ENCODE measurements at regions not wholly inside any gene's neighbourhood (a gene's known extent, or its start where the extent isn't known, plus 50 kb on each side); places are given as distances from the start of the nearest gene placed in this dataset.

- no peak for TF ChIP-seq CTCF (IDR thresholded peaks at IDR 0.05; ENCODE audit: unreplicated experiment)
- Mint-ChIP-seq H3K4me1 (ENCODE audit: low read depth) (no peaks in the 10 kb centered on the region), H3K27ac (no peak overlapping the region), H3K9me3 (ENCODE audit: low read depth) (peaks cover 6% of the 10 kb centered on the region), H3K27me3 (peaks cover 6% of the 10 kb centered on the region), H3K36me3 (ENCODE audit: insufficient read depth) (no peaks in the 10 kb centered on the region), H3K4me3 (ENCODE audit: low read depth) (no peak overlapping the region)
- no peak for DNase-seq (ENCODE audit: low spot score, unreplicated experiment)
Observed at GRCh38 chr2:47638430-47638829, 67.6 kb upstream of the KCNK12 start.

GRCh38 chr2:47636596-47637264, 65.9 kb upstream of the KCNK12 start:
- H3K4me1 Mint-ChIP-seq (ENCODE audit: low read depth): no peaks in the 10 kb centered on the region
- no peak overlapping the region for H3K4me3 Mint-ChIP-seq (ENCODE audit: low read depth)
- no peak overlapping the region for H3K27ac Mint-ChIP-seq
- no peak for TF ChIP-seq CTCF (IDR thresholded peaks at IDR 0.05; ENCODE audit: unreplicated experiment)
- H3K27me3 Mint-ChIP-seq: peaks cover 2% of the 10 kb centered on the region
- H3K36me3 Mint-ChIP-seq (ENCODE audit: insufficient read depth): no peaks in the 10 kb centered on the region
- H3K9me3 Mint-ChIP-seq (ENCODE audit: low read depth): peaks cover 6% of the 10 kb centered on the region
- DNase-seq (ENCODE audit: low spot score, unreplicated experiment): no peak

- Mint-ChIP-seq H3K27me3 (peaks cover 2% of the 10 kb centered on the region), H3K9me3 (ENCODE audit: low read depth) (peaks cover 6% of the 10 kb centered on the region), H3K36me3 (ENCODE audit: insufficient read depth) (no peaks in the 10 kb centered on the region), H3K27ac (no peak overlapping the region), H3K4me3 (ENCODE audit: low read depth) (no peak overlapping the region), H3K4me1 (ENCODE audit: low read depth) (no peaks in the 10 kb centered on the region)
- TF ChIP-seq CTCF (IDR thresholded peaks at IDR 0.05; ENCODE audit: unreplicated experiment): no peak
- no peak for DNase-seq (ENCODE audit: low spot score, unreplicated experiment)
Observed at GRCh38 chr2:47636176-47636575, 65.4 kb upstream of the KCNK12 start.

GRCh38 chr2:47632754-47633153, 62.0 kb upstream of the KCNK12 start:
- Mint-ChIP-seq H3K4me1 (ENCODE audit: low read depth) (no peaks in the 10 kb centered on the region), H3K27ac (no peak overlapping the region), H3K27me3 (peaks cover 1% of the 10 kb centered on the region)

GRCh38 chr2:47631792-47632398, 61.1 kb upstream of the KCNK12 start:
- no peak overlapping the region for H3K4me3 Mint-ChIP-seq (ENCODE audit: low read depth)
- no peaks in the 10 kb centered on the region for H3K27me3 Mint-ChIP-seq
- no peaks in the 10 kb centered on the region for H3K4me1 Mint-ChIP-seq (ENCODE audit: low read depth)
- H3K36me3 Mint-ChIP-seq (ENCODE audit: insufficient read depth): no peaks in the 10 kb centered on the region
- H3K27ac Mint-ChIP-seq: no peak overlapping the region
- TF ChIP-seq CTCF (IDR thresholded peaks at IDR 0.05; ENCODE audit: unreplicated experiment): no peak
- DNase-seq (ENCODE audit: low spot score, unreplicated experiment): no peak
- H3K9me3 Mint-ChIP-seq (ENCODE audit: low read depth): no peaks in the 10 kb centered on the region

More at GRCh38 chr2:47632754-47633153, 62.0 kb upstream of the KCNK12 start:
- H3K4me3 Mint-ChIP-seq (ENCODE audit: low read depth): no peak overlapping the region
- no peak for DNase-seq (ENCODE audit: low spot score, unreplicated experiment)
- no peaks in the 10 kb centered on the region for H3K9me3 Mint-ChIP-seq (ENCODE audit: low read depth)
- no peak for TF ChIP-seq CTCF (IDR thresholded peaks at IDR 0.05; ENCODE audit: unreplicated experiment)
- H3K36me3 Mint-ChIP-seq (ENCODE audit: insufficient read depth): no peaks in the 10 kb centered on the region
